Stimulated activated CD4-positive, alpha-beta T cell treated with anti-CD3 and anti-CD28 coated beads, TNF-alpha, amount 100 ng/mL, for 4 hours (primary cell): ENCODE measurements at regions not wholly inside any gene's neighbourhood (a gene's known extent, or its start where the extent isn't known, plus 50 kb on each side); places are given as distances from the start of the nearest gene placed in this dataset.

Source experiments
- DNase-seq, 3 experiments: peaks; one replicate each; pipeline ENCODE4 v3.0.0-alpha.2; 2020; ENCODE audit warnings: low read depth in 3 of 3

DNA sequence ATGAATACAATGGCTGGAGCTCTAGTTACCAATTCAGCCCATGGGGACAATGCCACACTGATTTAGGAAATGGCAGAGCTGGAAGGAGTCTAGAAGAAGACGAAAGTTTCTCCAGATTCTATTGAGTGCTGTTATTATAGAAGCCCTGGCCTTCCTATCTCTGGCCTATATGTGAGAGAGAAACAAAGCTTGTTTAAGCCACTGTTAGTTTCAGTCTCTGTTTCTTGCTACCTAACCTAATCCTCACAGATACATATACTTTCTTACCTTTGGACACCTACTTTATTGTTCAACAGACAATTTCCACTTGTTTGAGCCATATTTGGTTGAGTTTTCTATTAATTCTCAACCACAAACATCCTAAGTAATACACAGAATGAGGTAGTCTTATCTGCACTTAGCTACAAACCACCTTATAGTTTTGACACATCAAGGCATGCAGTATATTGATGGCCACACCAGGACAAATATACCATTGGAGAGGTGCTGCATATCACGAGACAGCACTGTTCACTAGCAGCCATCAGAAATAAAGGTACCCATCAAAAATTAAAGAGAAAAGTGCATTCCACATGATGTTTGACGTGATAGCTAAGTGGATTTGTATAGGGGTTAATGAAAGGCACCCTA, 190.2 kb downstream of the SMIM20 start:
- DNase-seq, result no peak

GRCh38 chr4:26105337-26105736, 191.3 kb downstream of the SMIM20 start:
- no peak for DNase-seq

DNA sequence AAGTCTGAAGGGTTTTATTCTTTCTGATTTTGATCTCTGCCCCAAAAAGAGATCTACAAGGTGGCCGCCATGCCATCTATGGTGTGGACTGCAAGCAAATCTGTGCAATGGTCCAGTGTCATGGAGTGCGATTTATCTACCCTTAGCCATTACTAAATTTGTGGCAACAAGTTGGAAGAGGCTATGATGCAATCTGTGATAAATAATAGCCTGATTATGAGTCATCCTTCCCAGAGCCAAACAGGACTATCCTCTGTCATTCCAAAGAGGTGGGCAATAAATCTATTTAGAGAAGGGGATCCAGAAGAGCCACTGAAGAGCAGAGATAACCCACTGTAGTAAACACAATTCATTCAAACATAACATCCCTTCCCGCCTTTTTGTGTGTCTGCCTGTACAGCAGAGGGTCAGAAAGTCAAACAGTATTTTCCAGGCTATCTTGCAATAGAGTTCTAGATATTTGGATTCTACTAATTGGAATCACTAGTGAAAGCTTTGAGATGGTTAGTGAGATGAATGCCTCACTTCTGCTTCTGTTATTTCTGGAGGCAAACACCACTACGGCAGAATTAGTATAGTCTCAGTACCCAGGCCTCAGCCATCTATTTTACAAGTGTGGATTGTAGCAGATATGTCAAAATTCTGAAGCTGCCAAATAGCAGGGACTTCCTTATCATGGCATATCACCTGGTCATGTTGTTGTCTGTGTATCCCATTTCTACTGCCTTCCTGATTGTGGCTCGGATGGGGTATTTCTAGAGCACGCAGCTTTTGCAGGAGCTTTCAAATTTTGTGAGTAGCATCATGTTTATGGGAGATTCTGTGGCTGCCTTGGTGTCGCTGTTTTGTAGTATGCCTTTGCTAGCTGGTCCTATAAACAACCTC, 192.0 kb downstream of the SMIM20 start:
- no peak for DNase-seq

GRCh38 chr4:26106776-26107175, 192.8 kb downstream of the SMIM20 start:
- DNase-seq, result no peak

DNA sequence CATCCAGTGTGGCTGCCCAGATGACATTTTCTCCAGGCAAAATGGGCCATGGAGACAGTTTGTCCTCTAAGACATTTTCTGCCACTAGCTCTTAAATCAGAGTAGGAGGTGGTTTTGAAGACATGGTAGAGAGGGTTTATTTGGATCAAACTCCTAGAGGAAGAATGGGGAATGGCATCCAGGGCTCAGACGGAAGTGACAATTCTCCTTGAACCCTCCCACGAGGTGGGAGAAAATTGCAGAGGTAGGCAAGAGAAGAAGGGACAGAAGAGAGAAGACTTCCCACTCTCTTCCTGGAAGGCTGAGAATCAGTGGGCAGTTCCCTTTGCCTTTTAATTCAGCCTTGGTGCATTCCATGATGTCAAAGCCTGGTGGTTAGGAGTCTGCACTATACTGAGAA, 194.0 kb downstream of the SMIM20 start:
- DNase-seq, result no peak

DNA sequence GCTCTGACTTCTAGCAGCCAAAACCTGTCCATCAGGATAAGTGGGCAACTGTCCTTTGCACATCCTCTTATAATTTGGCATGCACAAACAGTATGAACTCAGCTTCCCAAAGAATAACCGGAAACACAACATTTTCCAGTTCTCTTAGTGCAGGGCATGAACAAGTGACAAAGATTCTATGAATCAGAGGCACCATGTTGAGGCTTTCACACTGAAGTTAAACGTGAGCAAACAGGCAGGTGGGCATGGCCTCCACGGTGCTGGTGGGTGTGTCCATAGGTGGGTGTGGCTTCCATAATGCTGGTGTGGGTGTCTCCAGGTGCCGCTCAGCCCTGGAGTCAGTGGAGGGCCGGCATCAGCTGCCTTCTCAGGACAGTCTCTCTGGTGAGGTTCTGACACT, 196.5 kb downstream of the SMIM20 start:
- no peak for DNase-seq

GRCh38 chr4:26113339-26113940, 199.4 kb downstream of the SMIM20 start:
- DNase-seq, result no peak

GRCh38 chr4:26116057-26116456, 202.0 kb downstream of the SMIM20 start:
- DNase-seq, result no peak

- DNase-seq, result no peak
These were observed 200.6 kb upstream of the RBPJ start for GRCh38 chr4:26120098-26120825.

- no peak for DNase-seq
These were observed 198.1 kb upstream of the RBPJ start for GRCh38 chr4:26122690-26123089.

GRCh38 chr4:26124753-26125321, 196.0 kb upstream of the RBPJ start:
- DNase-seq, result no peak

GRCh38 chr4:26126143-26126718, 194.6 kb upstream of the RBPJ start:
- no peak for DNase-seq

- no peak for DNase-seq
These were observed 193.8 kb upstream of the RBPJ start for GRCh38 chr4:26126994-26127393.

- DNase-seq, result no peak
These were observed 192.9 kb upstream of the RBPJ start for GRCh38 chr4:26127851-26128337.

GRCh38 chr4:26130173-26130572, 190.6 kb upstream of the RBPJ start:
- DNase-seq, result no peak

DNA sequence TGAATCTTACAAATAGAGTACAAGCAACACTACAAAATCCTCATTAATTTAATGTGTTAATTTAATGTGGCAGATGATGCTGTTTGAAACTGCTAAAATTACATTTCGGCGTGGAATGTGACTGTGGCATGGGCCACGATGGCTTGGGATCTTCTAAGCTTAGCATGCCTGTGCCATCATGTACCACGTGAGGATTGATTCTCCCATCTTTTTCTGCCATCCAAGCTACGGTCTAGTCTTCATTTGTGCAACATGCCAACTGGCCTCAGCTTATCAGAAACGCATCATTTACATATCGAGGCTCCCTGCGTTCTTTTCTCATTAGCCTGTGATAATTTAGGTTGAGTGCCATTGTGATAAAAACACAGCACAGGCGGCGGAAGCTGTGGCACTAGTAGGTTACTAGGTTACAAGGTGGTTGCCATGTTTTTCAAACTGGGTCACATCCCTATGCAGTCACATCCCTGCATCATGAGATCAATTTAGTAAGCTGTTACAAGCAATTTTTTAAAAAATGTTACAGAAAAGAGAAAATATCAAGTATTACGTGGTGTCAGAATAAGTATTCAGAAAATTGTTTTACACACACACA, 189.9 kb upstream of the RBPJ start:
- no peak for DNase-seq

DNA sequence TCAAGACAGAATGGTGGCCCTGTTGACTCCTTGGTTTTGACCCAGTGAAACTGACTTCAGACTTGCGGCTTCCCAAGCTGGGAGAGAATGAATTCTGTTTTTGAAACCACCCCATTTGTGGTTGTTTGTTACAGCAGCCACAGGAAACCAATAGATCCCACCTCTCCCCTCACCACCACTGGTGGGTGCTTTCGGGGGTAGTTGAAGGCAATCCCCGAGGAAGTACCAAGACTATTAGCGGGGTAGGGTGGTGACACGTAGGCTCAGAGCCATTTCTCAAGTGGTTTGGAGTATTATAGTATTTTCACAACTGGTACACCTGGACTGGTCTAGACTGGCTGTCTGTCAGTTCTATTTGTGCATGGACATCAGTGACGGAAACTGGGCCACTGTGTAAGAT, 189.1 kb upstream of the RBPJ start:
- no peak for DNase-seq

DNA sequence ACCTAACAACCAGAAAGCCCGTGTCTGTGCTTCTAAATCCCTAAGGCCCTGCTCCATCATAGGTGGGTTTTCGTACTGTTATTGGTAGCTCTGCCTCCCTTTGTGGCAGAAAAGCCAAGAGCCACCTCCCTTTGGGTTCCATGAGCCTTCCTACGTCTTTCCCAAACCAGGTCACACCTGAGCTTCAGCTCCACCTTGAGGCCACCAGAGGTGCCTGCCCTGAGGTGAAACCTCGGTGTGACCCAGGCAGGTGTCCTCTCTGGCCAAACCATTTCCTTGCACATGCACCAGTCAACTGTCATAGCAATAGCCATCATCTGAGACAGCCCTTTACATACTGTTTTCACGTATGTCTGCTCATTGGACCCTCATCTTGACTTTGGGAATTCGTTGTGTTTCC, 188.0 kb upstream of the RBPJ start:
- DNase-seq, result no peak

- DNase-seq, result no peak
These were observed 187.0 kb upstream of the RBPJ start for GRCh38 chr4:26133840-26134239.

DNA sequence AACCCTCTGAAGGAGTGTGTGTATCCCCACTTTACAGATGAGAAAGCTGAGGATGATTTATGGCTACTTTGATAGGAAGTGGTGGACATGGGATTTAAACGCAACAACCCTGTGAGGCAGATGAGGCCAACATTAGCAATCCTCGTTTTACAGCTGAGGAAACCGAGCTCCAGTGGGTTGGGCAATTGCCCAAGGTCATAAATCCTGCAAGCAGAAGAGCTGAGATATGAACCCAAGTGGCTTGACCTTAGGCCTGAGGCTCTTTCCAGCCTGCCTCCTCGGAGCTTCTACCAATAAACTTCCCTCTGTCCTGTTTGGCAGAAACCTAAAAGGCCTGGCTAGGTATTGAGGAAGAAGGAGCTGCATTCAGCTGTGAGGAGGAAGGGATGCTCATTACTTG, 185.5 kb upstream of the RBPJ start:
- DNase-seq, result no peak

DNA sequence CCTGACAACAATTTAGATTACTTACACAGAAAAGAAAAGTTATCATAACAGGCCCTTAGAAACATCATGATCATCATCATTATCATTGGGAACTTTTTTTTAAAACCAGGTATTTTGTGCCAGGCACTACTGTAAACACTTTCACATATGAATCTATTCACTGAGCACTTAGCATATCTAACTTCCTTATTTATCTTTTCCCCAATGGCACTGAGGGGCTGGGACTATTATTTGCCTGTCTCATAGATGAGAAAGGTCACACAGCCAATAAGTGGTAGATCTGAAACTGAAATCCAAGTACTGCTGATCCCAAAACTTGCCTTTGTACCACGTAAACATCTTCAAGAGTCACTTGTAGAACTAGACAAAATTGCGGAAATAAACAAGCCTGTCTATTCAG, 184.2 kb upstream of the RBPJ start:
- DNase-seq, result no peak
